Loucy (cell line): ENCODE measurements at regions not wholly inside any gene's neighbourhood (a gene's known extent, or its start where the extent isn't known, plus 50 kb on each side); places are given as distances from the start of the nearest gene placed in this dataset.

Experiments
- H2AFZ ChIP-seq: fragments of 200-600 bp; sonication (generic); 2 replicates; pipeline ENCODE4 v1.6.0; 2016; ENCODE audit warnings: antibody characterized with exemption, mild to moderate bottlenecking, low read length, moderate library complexity
- H3F3A ChIP-seq: fragments of 200-600 bp; 2 replicates; pipeline ENCODE4 v1.6.0; 2016; ENCODE audit warnings: antibody characterized with exemption, low read depth, mild to moderate bottlenecking
- H3K27me3 ChIP-seq: fragments of 200-600 bp; sonication (generic); 2 replicates; pipeline ENCODE4 v1.6.1; 2014; ENCODE audit warnings: low read length, mild to moderate bottlenecking; ENCODE audit not compliant: insufficient read depth, poor library complexity, severe bottlenecking
- H3K36me3 ChIP-seq: fragments of 200-600 bp; sonication (generic); 2 replicates; pipeline ENCODE4 v1.6.1; 2016; ENCODE audit warnings: low read length; ENCODE audit not compliant: insufficient read depth
- H3K4me1 ChIP-seq: fragments of 200-600 bp; sonication (generic); 2 replicates; pipeline ENCODE4 v1.5.1; 2014; ENCODE audit warnings: low read length, mild to moderate bottlenecking; ENCODE audit not compliant: insufficient read depth, poor library complexity, severe bottlenecking
- H3K4me2 ChIP-seq: fragments of 200-600 bp; sonication (generic); 2 replicates; pipeline ENCODE4 v1.6.0; 2014; ENCODE audit warnings: antibody characterized with exemption, low read length, low read depth, mild to moderate bottlenecking; ENCODE audit not compliant: poor library complexity, severe bottlenecking
- H3K4me3 ChIP-seq: fragments of 200-600 bp; sonication (generic); 2 replicates; pipeline ENCODE4 v1.5.1; 2014; ENCODE audit warnings: low read length, mild to moderate bottlenecking, mixed read lengths; ENCODE audit not compliant: poor library complexity, severe bottlenecking
- H3K79me2 ChIP-seq: fragments of 200-600 bp; sonication (generic); 2 replicates; pipeline ENCODE4 v1.6.1; 2014; ENCODE audit warnings: low read length; ENCODE audit not compliant: insufficient read depth
- H3K9ac ChIP-seq: fragments of 200-600 bp; sonication (generic); 2 replicates; pipeline ENCODE4 v1.6.0; 2014; ENCODE audit warnings: mild to moderate bottlenecking, low read depth, low read length, moderate library complexity; ENCODE audit not compliant: poor library complexity, severe bottlenecking
- H3K9me2 ChIP-seq: fragments of 200-600 bp; sonication (generic); replicated peaks from 2 replicates; pipeline ENCODE4 v1.6.1; 2016; ENCODE audit warnings: low read depth, low read length, mixed read lengths
- H3K9me3 ChIP-seq: fragments of 200-600 bp; sonication (generic); 2 replicates; pipeline ENCODE4 v1.6.1; 2014; ENCODE audit warnings: mild to moderate bottlenecking, antibody characterized with exemption, low read length, low read depth; ENCODE audit not compliant: insufficient read depth
- H4K20me1 ChIP-seq: fragments of 200-600 bp; sonication (generic); 2 replicates; pipeline ENCODE4 v1.6.0; 2014; ENCODE audit warnings: antibody characterized with exemption, low read length, mild to moderate bottlenecking; ENCODE audit not compliant: insufficient read depth, poor library complexity, severe bottlenecking
- CTCF ChIP-seq: fragments of 200-600 bp; sonication (generic); conservative IDR thresholded peaks from 2 replicates; pipeline ENCODE4 v1.5.1; 2014; ENCODE audit warnings: mild to moderate bottlenecking, antibody characterized with exemption, low read length
- EZH2phosphoT487 ChIP-seq: fragments of 200-600 bp; IDR thresholded peaks from 2 replicates; pipeline ENCODE4 v1.6.1; 2018; ENCODE audit warnings: antibody characterized with exemption, mild to moderate bottlenecking, moderate library complexity, borderline replicate concordance

GRCh38 chr5:68894673-68895072 is 199.1 kb upstream of the SLC30A5 start:
- Histone ChIP-seq H3K27me3 (no peaks in the 10 kb centered on the region), H3K9me2 (no peaks in the 10 kb centered on the region), H3K36me3 (no peaks in the 10 kb centered on the region), H3K4me1 (no peaks in the 10 kb centered on the region), H3K9me3 (no peaks in the 10 kb centered on the region), H3K4me3 (no peak overlapping the region), H4K20me1 (no peaks in the 10 kb centered on the region), H2AFZ (no peak overlapping the region), H3K79me2 (no peaks in the 10 kb centered on the region), H3K9ac (no peak overlapping the region), H3K4me2 (no peak overlapping the region), H3F3A (no peaks in the 10 kb centered on the region)
- TF ChIP-seq EZH2phosphoT487 (no peak), CTCF (no peak)

DNA sequence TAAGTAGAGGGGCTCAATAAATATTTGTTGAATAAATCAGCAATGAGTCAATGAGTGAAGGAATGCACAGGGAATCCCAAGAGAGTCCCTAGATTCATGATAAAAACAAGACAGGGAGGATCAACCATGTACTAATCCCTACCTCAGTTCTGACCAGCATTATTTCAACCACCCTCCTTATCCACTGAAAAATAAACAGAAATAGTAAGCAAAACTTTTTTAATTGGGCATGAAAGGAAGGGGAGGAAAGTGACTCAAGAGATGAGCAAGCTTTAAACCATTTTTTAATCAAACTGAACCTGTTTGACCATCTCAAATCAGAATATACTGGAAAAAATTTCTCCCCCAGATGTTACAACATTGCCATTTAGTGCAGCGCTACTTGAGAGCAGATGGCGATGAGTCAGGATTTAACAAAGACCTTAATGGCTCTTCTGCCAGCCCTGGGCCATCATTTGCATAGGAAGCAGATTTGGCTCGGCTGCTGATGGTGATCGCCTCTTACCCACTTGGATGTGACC is 194.8 kb upstream of the SLC30A5 start:
- Histone ChIP-seq H3K27me3 (no peaks in the 10 kb centered on the region), H3K9me2 (no peaks in the 10 kb centered on the region), H3K9ac (no peak overlapping the region), H2AFZ (no peak overlapping the region), H4K20me1 (no peaks in the 10 kb centered on the region), H3K4me3 (no peak overlapping the region), H3K36me3 (no peaks in the 10 kb centered on the region), H3K9me3 (no peaks in the 10 kb centered on the region), H3K4me1 (no peaks in the 10 kb centered on the region), H3F3A (no peaks in the 10 kb centered on the region), H3K79me2 (no peaks in the 10 kb centered on the region), H3K4me2 (no peak overlapping the region)
- TF ChIP-seq EZH2phosphoT487 (no peak), CTCF (no peak)

- Histone ChIP-seq H3K4me3 (no peak overlapping the region), H2AFZ (no peak overlapping the region), H3K36me3 (no peaks in the 10 kb centered on the region), H3K4me2 (no peak overlapping the region), H4K20me1 (no peaks in the 10 kb centered on the region), H3K9ac (no peak overlapping the region), H3K79me2 (no peaks in the 10 kb centered on the region), H3K4me1 (no peaks in the 10 kb centered on the region), H3K9me3 (no peaks in the 10 kb centered on the region), H3K27me3 (no peaks in the 10 kb centered on the region), H3F3A (no peaks in the 10 kb centered on the region), H3K9me2 (no peaks in the 10 kb centered on the region)
- no peak for TF ChIP-seq EZH2phosphoT487
- TF ChIP-seq CTCF = no peak
Measured at GRCh38 chr5:68911840-68912690, 181.7 kb upstream of the SLC30A5 start.
